ENCODE measurements at regions not wholly inside any gene's neighbourhood (a gene's known extent, or its start where the extent isn't known, plus 50 kb on each side); places are given as distances from the start of the nearest gene placed in this dataset.

DNA sequence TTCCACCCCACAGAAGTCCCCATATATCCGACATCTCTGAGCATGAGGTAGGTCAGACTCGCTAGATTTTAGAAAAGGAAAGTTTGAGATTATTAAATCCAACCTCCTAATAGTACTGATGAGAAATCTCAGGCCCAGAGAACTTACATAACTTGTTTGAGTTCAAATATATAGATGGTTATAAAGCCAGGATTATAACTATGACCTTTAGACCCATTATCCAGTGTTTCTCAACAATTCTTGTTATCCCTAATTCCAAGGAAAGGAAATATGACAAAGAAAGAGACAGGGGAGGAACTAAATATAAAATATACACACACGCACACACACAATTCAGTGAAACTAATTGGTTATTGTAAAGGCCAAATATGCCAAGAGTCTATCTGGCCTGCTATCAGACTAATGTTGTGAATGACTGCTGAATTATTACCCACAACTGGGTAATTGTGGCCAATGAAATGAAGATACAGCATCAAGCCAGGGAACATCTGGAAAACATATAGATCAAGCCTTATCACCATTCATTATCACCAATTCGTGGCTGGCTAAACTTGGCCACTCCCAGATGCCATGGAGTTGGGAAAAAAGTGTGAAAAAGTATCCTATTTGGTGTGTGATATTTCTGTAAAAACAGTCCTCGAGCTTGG lies 248.4 kb downstream of the PRELID2 start:
- Mint-ChIP-seq H3K27me3 (ENCODE audit: unreplicated experiment) (no peaks in the 10 kb centered on the region), H3K4me1 (ENCODE audit: unreplicated experiment) (peaks cover 16% of the 10 kb centered on the region), H3K27ac (ENCODE audit: unreplicated experiment) (no peak overlapping the region), H3K9me3 (ENCODE audit: unreplicated experiment) (peaks cover 12% of the 10 kb centered on the region), H3K36me3 (ENCODE audit: unreplicated experiment) (no peaks in the 10 kb centered on the region), H3K4me3 (ENCODE audit: unreplicated experiment) (no peak overlapping the region)
- no peak for DNase-seq (ENCODE audit: extremely low spot score, unreplicated experiment)
- TF ChIP-seq, protein P1, sequence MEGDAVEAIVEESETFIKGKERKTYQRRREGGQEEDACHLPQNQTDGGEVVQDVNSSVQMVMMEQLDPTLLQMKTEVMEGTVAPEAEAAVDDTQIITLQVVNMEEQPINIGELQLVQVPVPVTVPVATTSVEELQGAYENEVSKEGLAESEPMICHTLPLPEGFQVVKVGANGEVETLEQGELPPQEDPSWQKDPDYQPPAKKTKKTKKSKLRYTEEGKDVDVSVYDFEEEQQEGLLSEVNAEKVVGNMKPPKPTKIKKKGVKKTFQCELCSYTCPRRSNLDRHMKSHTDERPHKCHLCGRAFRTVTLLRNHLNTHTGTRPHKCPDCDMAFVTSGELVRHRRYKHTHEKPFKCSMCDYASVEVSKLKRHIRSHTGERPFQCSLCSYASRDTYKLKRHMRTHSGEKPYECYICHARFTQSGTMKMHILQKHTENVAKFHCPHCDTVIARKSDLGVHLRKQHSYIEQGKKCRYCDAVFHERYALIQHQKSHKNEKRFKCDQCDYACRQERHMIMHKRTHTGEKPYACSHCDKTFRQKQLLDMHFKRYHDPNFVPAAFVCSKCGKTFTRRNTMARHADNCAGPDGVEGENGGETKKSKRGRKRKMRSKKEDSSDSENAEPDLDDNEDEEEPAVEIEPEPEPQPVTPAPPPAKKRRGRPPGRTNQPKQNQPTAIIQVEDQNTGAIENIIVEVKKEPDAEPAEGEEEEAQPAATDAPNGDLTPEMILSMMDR (IDR thresholded peaks at IDR 0.05): no peak

DNA sequence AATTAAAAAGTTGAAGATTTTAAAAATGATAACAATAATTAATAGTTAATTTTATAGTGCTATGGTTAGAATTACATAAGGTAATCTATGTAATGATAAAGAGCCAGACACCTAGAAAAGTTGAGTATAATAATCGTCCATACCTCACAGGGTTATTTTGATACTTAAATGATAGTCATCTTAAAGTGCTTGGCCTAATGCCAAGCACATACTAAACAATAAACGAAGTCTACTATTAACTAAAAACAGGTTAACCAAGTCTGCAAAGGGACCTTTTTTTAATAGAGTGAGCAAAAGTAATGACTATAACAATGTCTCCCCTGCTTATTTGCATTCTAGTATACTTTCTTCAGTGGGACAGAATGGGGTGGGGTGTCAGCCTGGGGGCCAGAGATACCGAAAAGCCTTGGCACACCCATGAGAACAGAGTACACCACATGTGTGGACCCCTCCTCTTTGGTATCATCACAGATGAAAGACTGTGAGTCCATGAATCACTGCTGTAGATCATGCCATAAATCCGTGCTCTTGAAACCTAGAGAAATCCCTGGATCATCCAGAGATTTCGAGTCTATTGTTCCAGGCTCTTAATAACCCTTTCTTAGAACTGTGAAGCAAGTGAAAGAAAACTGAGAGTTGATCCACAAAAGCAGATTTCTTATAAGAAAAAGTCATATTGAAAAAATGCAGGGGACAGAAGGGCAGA lies 249.5 kb downstream of the PRELID2 start:
- Mint-ChIP-seq H3K4me1 (ENCODE audit: unreplicated experiment) (peaks cover 16% of the 10 kb centered on the region), H3K27ac (ENCODE audit: unreplicated experiment) (no peak overlapping the region)
- TF ChIP-seq, protein P1 (IDR thresholded peaks at IDR 0.05): no peak

DNA sequence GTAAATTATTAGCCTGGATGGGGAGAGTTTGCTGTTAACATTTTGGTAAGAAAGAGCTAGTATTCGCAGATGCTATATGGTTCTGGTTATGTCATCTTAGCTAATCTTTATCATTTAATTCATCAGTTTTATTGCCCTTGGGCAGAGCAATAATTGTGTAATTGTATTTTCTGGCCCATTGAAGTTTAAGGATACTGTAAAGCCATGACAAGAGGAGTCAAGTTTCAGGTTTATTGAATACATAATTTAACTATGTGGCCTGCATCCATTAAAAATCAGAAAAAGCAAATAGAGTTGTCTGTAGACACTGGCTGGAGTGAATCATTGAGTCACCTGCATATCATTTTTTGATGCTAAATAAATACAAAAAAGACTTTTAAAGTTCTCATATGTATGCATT lies 255.8 kb downstream of the PRELID2 start:
- Mint-ChIP-seq H3K36me3 (ENCODE audit: unreplicated experiment) (no peaks in the 10 kb centered on the region), H3K4me3 (ENCODE audit: unreplicated experiment) (no peak overlapping the region), H3K4me1 (ENCODE audit: unreplicated experiment) (no peaks in the 10 kb centered on the region), H3K27ac (ENCODE audit: unreplicated experiment) (no peak overlapping the region), H3K27me3 (ENCODE audit: unreplicated experiment) (no peaks in the 10 kb centered on the region), H3K9me3 (ENCODE audit: unreplicated experiment) (peaks cover 34% of the 10 kb centered on the region)
- TF ChIP-seq, protein P1 (IDR thresholded peaks at IDR 0.05): no peak
- no peak for DNase-seq (ENCODE audit: extremely low spot score, unreplicated experiment)

More for the DNA sequence above, 249.5 kb downstream of the PRELID2 start:
- no peaks in the 10 kb centered on the region for H3K36me3 Mint-ChIP-seq (ENCODE audit: unreplicated experiment)
- DNase-seq (ENCODE audit: extremely low spot score, unreplicated experiment): no peak
- H3K9me3 Mint-ChIP-seq (ENCODE audit: unreplicated experiment): peaks cover 12% of the 10 kb centered on the region
- H3K4me3 Mint-ChIP-seq (ENCODE audit: unreplicated experiment): no peak overlapping the region
- H3K27me3 Mint-ChIP-seq (ENCODE audit: unreplicated experiment): no peaks in the 10 kb centered on the region

DNA sequence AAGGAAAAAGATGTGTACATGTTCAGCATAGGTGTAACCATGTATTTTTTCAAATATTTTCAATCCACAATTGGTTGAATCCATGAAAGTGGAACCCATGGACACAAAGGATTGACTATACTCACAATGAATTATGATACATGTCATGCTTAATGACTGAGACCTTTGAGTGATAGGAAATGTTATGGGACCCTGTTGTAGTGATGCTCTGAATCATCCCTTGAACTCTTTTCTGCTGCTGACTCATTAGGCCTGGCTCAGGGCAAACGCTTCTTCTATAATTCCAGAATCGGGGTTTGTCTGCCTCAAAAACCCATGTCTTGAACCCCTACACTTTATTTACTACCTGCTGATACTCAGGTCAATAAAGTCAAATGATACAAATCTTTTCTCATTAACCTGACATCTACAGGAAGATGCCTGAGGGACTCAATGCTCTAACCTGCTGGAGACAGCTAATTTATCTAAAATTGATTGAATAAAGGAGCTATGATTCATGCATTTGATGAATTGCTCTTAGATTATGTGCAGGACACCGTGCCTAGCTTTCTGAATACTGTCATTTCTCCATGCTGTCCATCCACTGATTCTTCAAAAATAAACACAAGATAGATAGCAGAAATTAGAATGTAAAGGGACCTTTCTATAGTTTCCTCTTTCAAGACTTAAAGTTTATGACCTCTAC lies 260.1 kb downstream of the PRELID2 start:
- no peak for DNase-seq (ENCODE audit: extremely low spot score, unreplicated experiment)
- Mint-ChIP-seq H3K27ac (ENCODE audit: unreplicated experiment) (no peak overlapping the region), H3K36me3 (ENCODE audit: unreplicated experiment) (no peaks in the 10 kb centered on the region), H3K9me3 (ENCODE audit: unreplicated experiment) (peaks cover 25% of the 10 kb centered on the region), H3K4me3 (ENCODE audit: unreplicated experiment) (no peak overlapping the region), H3K27me3 (ENCODE audit: unreplicated experiment) (no peaks in the 10 kb centered on the region), H3K4me1 (ENCODE audit: unreplicated experiment) (no peaks in the 10 kb centered on the region)
- TF ChIP-seq, protein P1 (IDR thresholded peaks at IDR 0.05): no peak

DNA sequence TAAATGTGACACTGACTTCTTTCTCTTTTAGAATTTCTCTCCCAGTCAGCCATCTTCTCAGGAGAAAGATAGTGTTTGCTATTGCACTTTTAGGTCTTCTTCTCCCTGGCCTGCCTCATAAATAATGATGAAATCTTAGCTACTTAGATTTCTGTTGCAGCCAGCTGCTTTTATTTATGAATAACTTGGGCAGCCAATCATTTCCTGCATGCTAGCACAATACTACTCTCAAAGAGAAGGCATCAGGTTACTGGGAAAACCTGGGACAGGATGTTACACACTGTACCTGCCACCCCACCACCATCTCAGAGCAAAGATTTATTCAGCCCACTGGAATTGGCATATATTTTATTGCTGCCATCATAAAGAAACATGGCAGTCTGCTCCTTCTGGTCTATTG lies 266.6 kb downstream of the PRELID2 start:
- Mint-ChIP-seq H3K4me1 (ENCODE audit: unreplicated experiment) (no peaks in the 10 kb centered on the region), H3K27ac (ENCODE audit: unreplicated experiment) (no peak overlapping the region), H3K36me3 (ENCODE audit: unreplicated experiment) (no peaks in the 10 kb centered on the region), H3K27me3 (ENCODE audit: unreplicated experiment) (no peaks in the 10 kb centered on the region), H3K9me3 (ENCODE audit: unreplicated experiment) (no peaks in the 10 kb centered on the region), H3K4me3 (ENCODE audit: unreplicated experiment) (no peak overlapping the region)
- TF ChIP-seq, protein P1 (IDR thresholded peaks at IDR 0.05): no peak
- DNase-seq (ENCODE audit: extremely low spot score, unreplicated experiment): no peak
